ENCODE measurements at regions not wholly inside any gene's neighbourhood (a gene's known extent, or its start where the extent isn't known, plus 50 kb on each side); places are given as distances from the start of the nearest gene placed in this dataset.

DNA sequence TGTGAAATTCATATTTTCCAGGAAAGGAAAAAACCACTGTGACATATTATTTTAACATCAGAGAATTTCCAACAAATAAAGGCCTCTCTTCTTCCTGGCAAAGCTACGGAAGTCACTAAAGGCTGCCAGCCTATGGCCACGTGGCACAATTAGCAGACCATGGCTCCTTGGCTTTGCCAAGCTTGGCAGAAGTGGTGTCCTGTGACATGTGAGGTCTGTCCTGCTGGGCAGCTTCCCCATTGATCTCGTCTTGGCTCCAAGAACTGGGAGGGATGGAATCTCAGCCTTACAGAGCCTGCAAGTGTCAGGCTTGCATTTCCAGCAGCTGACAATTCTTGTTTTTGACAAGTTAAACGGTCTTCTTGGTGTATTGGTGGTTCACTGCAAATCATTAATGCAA lies 226.9 kb upstream of the THSD7B start:
- Mint-ChIP-seq H3K4me1 (ENCODE audit: low read depth) (no peaks in the 10 kb centered on the region), H3K9me3 (no peaks in the 10 kb centered on the region), H3K27me3 (ENCODE audit: low read depth) (no peaks in the 10 kb centered on the region), H3K36me3 (ENCODE audit: low read depth) (no peaks in the 10 kb centered on the region), H3K27ac (no peak overlapping the region), H3K4me3 (ENCODE audit: low read depth) (no peak overlapping the region)
- intact Hi-C loops (cut with micrococcal nuclease): no loop called here
- DNase-seq (ENCODE audit: low spot score): no peak

DNA sequence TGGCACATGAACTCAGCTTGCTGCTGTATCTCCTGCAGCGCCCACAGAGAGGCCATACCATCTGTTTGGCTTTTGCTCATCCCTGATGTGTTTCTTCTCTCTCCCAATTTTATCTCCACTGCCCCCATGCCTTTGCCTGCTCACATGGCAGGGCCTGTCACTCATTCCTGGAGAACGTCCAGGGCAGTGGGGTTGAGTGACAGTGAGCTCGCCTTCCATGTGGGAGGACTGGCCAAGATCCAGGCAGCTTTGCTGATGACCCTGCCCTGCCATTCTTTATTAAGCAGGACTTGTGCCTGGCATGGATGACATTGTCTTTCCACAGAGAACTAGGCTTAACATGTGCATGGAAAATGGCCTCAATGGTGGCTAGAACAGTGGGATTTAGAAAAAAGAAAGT lies 230.5 kb upstream of the THSD7B start:
- Mint-ChIP-seq H3K36me3 (ENCODE audit: low read depth) (no peaks in the 10 kb centered on the region), H3K9me3 (no peaks in the 10 kb centered on the region), H3K27me3 (ENCODE audit: low read depth) (no peaks in the 10 kb centered on the region), H3K4me1 (ENCODE audit: low read depth) (no peaks in the 10 kb centered on the region), H3K27ac (no peak overlapping the region), H3K4me3 (ENCODE audit: low read depth) (no peak overlapping the region)
- DNase-seq (ENCODE audit: low spot score): no peak
- intact Hi-C loops (cut with micrococcal nuclease): no loop called here

DNA sequence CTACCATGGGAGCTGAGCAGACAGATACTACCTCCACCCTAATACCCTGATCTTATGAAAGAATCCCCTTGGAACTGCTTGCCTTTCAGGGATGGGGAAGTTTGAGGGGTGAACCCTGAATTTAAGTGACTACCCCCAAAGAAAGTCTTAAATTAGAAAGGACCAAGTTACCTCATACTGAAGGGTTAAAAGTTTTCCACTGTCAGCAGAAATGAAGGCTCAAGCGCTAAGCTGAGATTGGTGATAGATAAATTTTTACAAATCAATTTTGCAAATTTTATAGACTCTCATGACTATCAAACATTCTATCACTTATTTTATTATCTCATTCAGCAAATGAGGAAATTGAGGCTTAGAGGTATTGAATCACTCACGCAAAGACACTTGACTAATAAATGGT lies 233.2 kb upstream of the THSD7B start:
- Mint-ChIP-seq H3K4me1 (ENCODE audit: low read depth) (no peaks in the 10 kb centered on the region), H3K36me3 (ENCODE audit: low read depth) (no peaks in the 10 kb centered on the region), H3K4me3 (ENCODE audit: low read depth) (no peak overlapping the region), H3K27me3 (ENCODE audit: low read depth) (no peaks in the 10 kb centered on the region), H3K9me3 (no peaks in the 10 kb centered on the region), H3K27ac (no peak overlapping the region)
- no peak for DNase-seq (ENCODE audit: low spot score)
- intact Hi-C loops (cut with micrococcal nuclease): no loop called here

DNA sequence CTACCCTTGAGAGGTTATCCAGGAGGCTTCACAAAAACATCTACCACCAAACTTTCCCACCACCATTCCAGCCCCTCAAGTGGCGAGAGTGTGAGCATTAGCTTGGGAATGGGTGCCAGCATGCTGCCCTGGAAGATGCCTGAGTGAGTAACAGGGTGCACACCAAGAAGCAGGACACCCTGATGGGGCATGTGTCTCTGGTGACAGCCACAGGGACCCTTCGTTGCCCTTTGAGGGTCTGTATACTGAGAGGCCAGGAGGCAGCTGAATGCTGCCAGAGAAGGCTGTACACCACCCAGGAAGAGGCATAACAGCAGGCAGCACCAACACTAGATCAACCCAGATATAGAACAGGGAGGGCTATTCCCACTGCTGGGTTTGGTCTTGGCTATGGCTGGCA lies 233.6 kb upstream of the THSD7B start:
- Mint-ChIP-seq H3K4me3 (ENCODE audit: low read depth) (no peak overlapping the region), H3K36me3 (ENCODE audit: low read depth) (no peaks in the 10 kb centered on the region), H3K27me3 (ENCODE audit: low read depth) (no peaks in the 10 kb centered on the region), H3K27ac (no peak overlapping the region), H3K9me3 (no peaks in the 10 kb centered on the region), H3K4me1 (ENCODE audit: low read depth) (no peaks in the 10 kb centered on the region)
- DNase-seq (ENCODE audit: low spot score): no peak
- intact Hi-C loops (cut with micrococcal nuclease): no loop called here

DNA sequence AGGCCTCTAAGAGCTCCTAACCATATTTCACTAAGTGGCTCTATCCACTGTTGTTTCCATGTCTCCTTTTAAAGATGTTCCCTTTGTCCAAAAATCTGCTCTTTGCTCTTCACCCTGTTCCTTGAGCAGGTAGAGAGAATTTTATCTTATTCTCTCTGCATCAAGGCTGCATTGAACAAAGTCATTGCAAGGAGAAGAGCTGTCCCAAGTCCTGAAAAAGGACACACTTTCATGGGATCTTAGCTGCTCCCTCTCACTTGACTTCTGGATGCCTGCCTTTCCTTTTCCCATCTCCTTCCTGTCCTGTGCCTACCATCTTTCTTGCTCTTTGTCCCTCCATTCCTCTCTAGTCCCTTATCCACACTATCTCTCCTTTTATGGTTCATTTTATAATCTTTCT lies 235.2 kb upstream of the THSD7B start:
- DNase-seq (ENCODE audit: low spot score): no peak
- no peaks in the 10 kb centered on the region for H3K9me3 Mint-ChIP-seq
- H3K4me1 Mint-ChIP-seq (ENCODE audit: low read depth): no peaks in the 10 kb centered on the region
- no peak overlapping the region for H3K27ac Mint-ChIP-seq
- intact Hi-C loops (cut with micrococcal nuclease): no loop called here
- H3K27me3 Mint-ChIP-seq (ENCODE audit: low read depth): no peaks in the 10 kb centered on the region
- H3K36me3 Mint-ChIP-seq (ENCODE audit: low read depth): no peaks in the 10 kb centered on the region
- no peak overlapping the region for H3K4me3 Mint-ChIP-seq (ENCODE audit: low read depth)

DNA sequence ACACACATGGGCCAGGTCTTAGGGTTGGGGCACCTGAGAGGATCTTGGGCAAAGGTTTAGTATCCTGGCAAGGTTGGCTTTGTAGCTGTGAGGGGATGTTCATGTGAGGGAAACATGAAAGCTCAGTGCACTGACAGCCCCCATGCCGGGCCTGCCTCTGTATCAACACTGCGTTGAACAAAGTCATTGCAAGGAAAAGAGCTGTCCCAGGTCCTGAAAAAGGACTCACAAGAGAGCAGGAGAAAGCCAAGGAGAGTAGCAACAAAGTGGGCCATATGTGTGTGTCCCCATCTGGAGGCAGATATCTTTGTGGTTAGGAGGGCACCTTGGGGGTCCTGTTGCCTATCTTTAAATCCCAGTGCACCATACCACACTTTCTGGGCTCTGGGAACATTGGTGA lies 237.8 kb upstream of the THSD7B start:
- intact Hi-C loops (cut with micrococcal nuclease): no loop called here
- DNase-seq (ENCODE audit: low spot score): no peak
- H3K4me1 Mint-ChIP-seq (ENCODE audit: low read depth): no peaks in the 10 kb centered on the region
- no peak overlapping the region for H3K4me3 Mint-ChIP-seq (ENCODE audit: low read depth)
- no peaks in the 10 kb centered on the region for H3K9me3 Mint-ChIP-seq
- no peaks in the 10 kb centered on the region for H3K36me3 Mint-ChIP-seq (ENCODE audit: low read depth)
- H3K27ac Mint-ChIP-seq: no peak overlapping the region
- no peaks in the 10 kb centered on the region for H3K27me3 Mint-ChIP-seq (ENCODE audit: low read depth)

DNA sequence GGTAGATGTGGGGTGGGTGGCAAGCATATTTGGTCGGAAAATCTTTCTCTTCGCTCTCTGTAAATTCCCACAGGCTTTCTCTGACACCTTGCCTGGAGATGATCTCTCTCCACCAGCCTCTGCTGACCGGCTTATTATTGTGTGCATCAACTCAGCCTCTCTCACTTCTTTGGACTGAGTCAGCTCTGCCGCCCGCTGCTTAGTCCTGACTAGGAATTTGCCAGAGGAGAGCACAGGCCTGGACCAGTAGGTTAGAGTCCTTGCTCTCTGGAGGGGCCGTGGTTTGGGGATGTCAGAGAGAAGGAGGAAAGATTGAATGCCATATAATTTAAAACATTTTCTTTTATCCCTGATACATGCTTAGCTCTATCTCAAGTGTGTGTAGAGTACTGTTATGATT lies 242.6 kb upstream of the THSD7B start:
- intact Hi-C loops (cut with micrococcal nuclease): no loop called here
- no peak for DNase-seq (ENCODE audit: low spot score)
- Mint-ChIP-seq H3K4me3 (ENCODE audit: low read depth) (no peak overlapping the region), H3K36me3 (ENCODE audit: low read depth) (no peaks in the 10 kb centered on the region), H3K27ac (no peak overlapping the region), H3K4me1 (ENCODE audit: low read depth) (no peaks in the 10 kb centered on the region), H3K27me3 (ENCODE audit: low read depth) (no peaks in the 10 kb centered on the region), H3K9me3 (no peaks in the 10 kb centered on the region)

DNA sequence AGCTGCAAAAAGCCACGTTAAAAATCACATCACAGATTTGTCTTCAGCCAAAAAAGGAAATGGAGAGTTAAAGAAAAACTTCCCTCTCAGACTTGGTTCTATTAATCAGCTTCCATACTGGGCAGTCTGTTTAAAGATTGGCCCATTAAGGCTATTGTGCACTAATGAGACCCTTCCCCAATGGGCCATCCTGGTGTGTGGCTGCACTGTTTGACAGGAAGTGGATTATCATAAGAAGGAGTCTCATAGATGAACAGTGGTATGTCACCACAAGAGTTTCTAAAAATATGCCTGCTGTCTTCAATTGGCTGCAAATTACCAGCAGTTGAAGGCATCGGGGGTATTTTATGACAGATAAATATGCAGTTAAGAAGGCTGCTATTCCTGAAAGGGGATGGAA lies 247.6 kb upstream of the THSD7B start:
- peaks cover 3% of the 10 kb centered on the region for H3K27me3 Mint-ChIP-seq (ENCODE audit: low read depth)
- intact Hi-C loops (cut with micrococcal nuclease): no loop called here
- no peak overlapping the region for H3K4me3 Mint-ChIP-seq (ENCODE audit: low read depth)
- no peaks in the 10 kb centered on the region for H3K4me1 Mint-ChIP-seq (ENCODE audit: low read depth)
- no peaks in the 10 kb centered on the region for H3K36me3 Mint-ChIP-seq (ENCODE audit: low read depth)
- no peaks in the 10 kb centered on the region for H3K9me3 Mint-ChIP-seq
- no peak for DNase-seq (ENCODE audit: low spot score)
- H3K27ac Mint-ChIP-seq: no peak overlapping the region

DNA sequence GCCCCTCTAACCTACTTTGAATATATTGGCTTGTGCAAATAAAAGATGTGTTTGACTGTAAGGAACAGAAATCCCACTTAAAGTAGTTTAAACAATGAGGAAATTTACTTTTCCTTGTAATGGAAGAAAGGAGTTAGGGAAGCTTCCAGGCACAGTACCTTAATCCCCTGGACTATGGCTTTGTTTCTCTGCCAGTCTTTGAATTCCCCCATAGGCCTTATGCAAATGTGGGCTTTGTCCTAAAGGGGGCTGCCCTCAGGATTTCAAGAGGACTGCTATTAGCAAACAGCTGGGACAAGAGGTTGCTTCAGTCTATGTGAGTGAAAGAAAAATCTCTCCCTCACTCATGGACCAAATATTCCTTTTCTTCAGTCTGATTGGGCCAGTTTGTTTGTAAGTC lies 255.1 kb upstream of the THSD7B start:
- Mint-ChIP-seq H3K27me3 (ENCODE audit: low read depth) (peaks cover 4% of the 10 kb centered on the region), H3K4me1 (ENCODE audit: low read depth) (no peaks in the 10 kb centered on the region), H3K36me3 (ENCODE audit: low read depth) (no peaks in the 10 kb centered on the region), H3K4me3 (ENCODE audit: low read depth) (no peak overlapping the region), H3K27ac (no peak overlapping the region), H3K9me3 (no peaks in the 10 kb centered on the region)
- DNase-seq (ENCODE audit: low spot score): no peak
- intact Hi-C loops (cut with micrococcal nuclease): no loop called here

DNA sequence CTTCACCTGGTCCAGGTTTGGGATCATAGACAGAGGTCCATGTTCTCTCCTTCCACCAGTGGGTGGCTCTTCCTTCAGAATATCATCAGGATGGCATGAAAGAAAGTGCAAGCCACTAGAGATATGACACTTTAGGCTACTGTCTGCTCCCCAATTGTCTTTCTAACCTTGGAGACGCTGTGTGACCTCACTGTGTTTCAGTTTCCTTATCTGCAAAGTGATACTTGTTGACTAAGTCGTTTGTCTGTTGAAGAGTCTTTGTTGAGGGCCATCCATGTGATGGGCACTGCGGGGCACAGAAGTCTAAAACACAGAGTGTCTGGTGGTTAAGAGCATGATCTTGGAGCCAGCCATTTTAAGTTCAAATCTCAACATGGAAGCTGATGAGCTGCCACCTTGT lies 259.9 kb upstream of the THSD7B start:
- Mint-ChIP-seq H3K4me1 (ENCODE audit: low read depth) (no peaks in the 10 kb centered on the region), H3K36me3 (ENCODE audit: low read depth) (no peaks in the 10 kb centered on the region), H3K9me3 (no peaks in the 10 kb centered on the region), H3K27me3 (ENCODE audit: low read depth) (peaks cover 1% of the 10 kb centered on the region), H3K27ac (no peak overlapping the region), H3K4me3 (ENCODE audit: low read depth) (no peak overlapping the region)
- no peak for DNase-seq (ENCODE audit: low spot score)
- intact Hi-C loops (cut with micrococcal nuclease): no loop called here

DNA sequence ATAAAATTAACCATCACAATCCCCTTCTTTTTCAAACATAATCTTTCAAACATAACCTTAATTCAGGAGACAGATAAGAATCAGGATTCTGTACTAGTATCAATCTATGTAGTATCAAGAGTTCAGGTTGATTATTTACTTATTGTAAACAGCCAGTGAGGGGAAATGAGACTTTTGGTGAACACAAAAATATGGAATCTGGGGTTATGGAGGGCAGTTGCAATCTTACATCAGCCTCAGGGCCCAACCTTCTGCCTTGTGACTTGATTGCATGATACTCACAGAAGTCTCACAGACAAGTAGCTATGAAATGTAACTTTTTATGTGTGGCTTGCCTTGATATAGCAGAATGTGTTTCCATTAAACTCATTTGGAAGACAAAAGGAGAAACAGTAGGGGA lies 262.7 kb upstream of the THSD7B start:
- H3K36me3 Mint-ChIP-seq (ENCODE audit: low read depth): no peaks in the 10 kb centered on the region
- no peak for DNase-seq (ENCODE audit: low spot score)
- H3K9me3 Mint-ChIP-seq: no peaks in the 10 kb centered on the region
- intact Hi-C loops (cut with micrococcal nuclease): no loop called here
- H3K4me1 Mint-ChIP-seq (ENCODE audit: low read depth): no peaks in the 10 kb centered on the region
- H3K27ac Mint-ChIP-seq: no peak overlapping the region
- no peaks in the 10 kb centered on the region for H3K27me3 Mint-ChIP-seq (ENCODE audit: low read depth)
- no peak overlapping the region for H3K4me3 Mint-ChIP-seq (ENCODE audit: low read depth)

DNA sequence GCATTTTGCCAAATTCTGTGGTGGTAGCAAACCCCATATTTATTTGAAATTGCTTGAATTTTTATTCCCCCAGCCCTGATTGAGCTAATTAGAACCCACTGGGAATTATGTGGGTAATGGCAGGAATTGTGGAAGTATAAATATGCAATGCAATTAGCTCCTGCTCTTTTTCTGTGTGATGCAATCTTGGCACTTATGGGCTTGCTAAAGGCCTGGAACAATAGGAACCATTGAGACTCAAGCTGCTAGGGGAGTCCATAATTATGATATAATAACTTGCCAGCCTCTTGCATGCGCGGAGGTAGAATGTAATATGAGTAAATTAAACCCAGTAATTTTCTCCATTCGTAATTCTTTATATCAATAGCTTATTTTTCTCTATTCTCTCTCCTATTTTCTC lies 267.6 kb upstream of the THSD7B start:
- no peaks in the 10 kb centered on the region for H3K36me3 Mint-ChIP-seq (ENCODE audit: low read depth)
- intact Hi-C loops (cut with micrococcal nuclease): no loop called here
- no peak for DNase-seq (ENCODE audit: low spot score)

DNA sequence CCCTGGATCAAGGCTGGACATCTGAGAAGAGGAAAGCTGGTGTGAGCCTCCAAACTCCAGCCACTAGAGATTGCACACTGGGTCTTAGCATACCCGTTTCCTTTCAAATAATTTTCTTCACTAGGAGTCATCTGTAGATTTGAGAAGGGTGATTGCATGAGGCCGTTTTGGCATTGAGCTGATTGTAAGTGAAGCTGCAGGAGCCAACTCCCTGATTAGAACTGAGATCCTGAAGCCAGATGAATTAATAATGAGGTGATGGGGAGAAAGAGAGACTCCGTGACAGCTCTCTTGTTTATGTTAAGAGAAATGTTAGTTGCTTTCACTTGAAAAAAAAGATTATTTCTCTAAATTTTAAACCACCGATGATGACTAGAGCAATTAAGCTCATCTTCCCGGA lies 268.4 kb upstream of the THSD7B start:
- Mint-ChIP-seq H3K36me3 (ENCODE audit: low read depth) (no peaks in the 10 kb centered on the region), H3K4me3 (ENCODE audit: low read depth) (no peak overlapping the region), H3K27me3 (ENCODE audit: low read depth) (no peaks in the 10 kb centered on the region), H3K9me3 (no peaks in the 10 kb centered on the region), H3K27ac (no peak overlapping the region), H3K4me1 (ENCODE audit: low read depth) (no peaks in the 10 kb centered on the region)
- intact Hi-C loops (cut with micrococcal nuclease): no loop called here
- no peak for DNase-seq (ENCODE audit: low spot score)

More for the DNA sequence above, 267.6 kb upstream of the THSD7B start:
- H3K4me3 Mint-ChIP-seq (ENCODE audit: low read depth): no peak overlapping the region
- no peaks in the 10 kb centered on the region for H3K27me3 Mint-ChIP-seq (ENCODE audit: low read depth)
- H3K9me3 Mint-ChIP-seq: no peaks in the 10 kb centered on the region
- H3K27ac Mint-ChIP-seq: no peak overlapping the region
- no peaks in the 10 kb centered on the region for H3K4me1 Mint-ChIP-seq (ENCODE audit: low read depth)

DNA sequence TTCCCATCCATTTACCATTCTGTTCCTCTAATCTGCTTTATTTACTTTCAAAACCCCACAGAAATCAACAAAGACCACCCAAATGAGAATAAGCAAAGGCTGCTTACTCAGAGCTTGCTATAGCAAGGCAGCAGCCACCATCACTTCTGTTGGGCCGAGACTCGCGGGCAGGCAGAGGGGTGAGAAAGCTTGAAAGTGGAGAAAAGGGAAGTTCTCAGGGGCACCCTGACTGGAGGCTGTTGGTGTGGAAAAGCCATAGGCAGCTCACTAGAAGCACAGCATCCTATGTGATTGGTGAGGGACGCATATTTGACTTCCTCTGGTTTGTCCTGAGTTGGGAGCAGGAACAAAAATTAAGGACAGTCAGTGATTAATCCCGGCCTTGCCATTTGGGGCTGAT lies 269.7 kb upstream of the THSD7B start:
- no peaks in the 10 kb centered on the region for H3K36me3 Mint-ChIP-seq (ENCODE audit: low read depth)
- intact Hi-C loops (cut with micrococcal nuclease): no loop called here
- no peak overlapping the region for H3K27ac Mint-ChIP-seq
- H3K4me1 Mint-ChIP-seq (ENCODE audit: low read depth): no peaks in the 10 kb centered on the region
- no peak overlapping the region for H3K4me3 Mint-ChIP-seq (ENCODE audit: low read depth)
- no peak for DNase-seq (ENCODE audit: low spot score)
- H3K27me3 Mint-ChIP-seq (ENCODE audit: low read depth): peaks cover 2% of the 10 kb centered on the region
- H3K9me3 Mint-ChIP-seq: no peaks in the 10 kb centered on the region
